Rectal smooth muscle tissue (tissue), 1 donor: ENCODE measurements at regions not wholly inside any gene's neighbourhood (a gene's known extent, or its start where the extent isn't known, plus 50 kb on each side); places are given as distances from the start of the nearest gene placed in this dataset.

Experiments used
- H3K27ac ChIP-seq: one replicate; pipeline ENCODE4 v1.7.0; 2013; ENCODE audit warnings: low read depth, low read length, inconsistent platforms
- H3K27me3 ChIP-seq: one replicate; pipeline ENCODE4 v1.7.0; 2013; ENCODE audit warnings: low read length; ENCODE audit not compliant: control insufficient read depth, insufficient read depth
- H3K36me3 ChIP-seq: one replicate; pipeline ENCODE4 v1.7.0; 2013; ENCODE audit warnings: low read length; ENCODE audit not compliant: control insufficient read depth, insufficient read depth
- H3K4me1 ChIP-seq: one replicate; pipeline ENCODE4 v1.7.0; 2013; ENCODE audit warnings: low read length; ENCODE audit not compliant: control insufficient read depth, insufficient read depth
- H3K4me3 ChIP-seq: one replicate; pipeline ENCODE4 v1.7.0; 2013; ENCODE audit warnings: low read length
- H3K9ac ChIP-seq: one replicate; pipeline ENCODE4 v1.7.0; 2013; ENCODE audit warnings: low read length

- Histone ChIP-seq H3K4me1 (no peaks in the 10 kb centered on the region), H3K4me3 (no peak overlapping the region), H3K9ac (no peak overlapping the region), H3K36me3 (no peaks in the 10 kb centered on the region), H3K27me3 (no peaks in the 10 kb centered on the region), H3K27ac (no peak overlapping the region)
These were observed 115.7 kb upstream of the KIT start for GRCh38 chr4:54542119-54542438.

- Histone ChIP-seq H3K4me1 (no peaks in the 10 kb centered on the region), H3K36me3 (no peaks in the 10 kb centered on the region), H3K27me3 (no peaks in the 10 kb centered on the region), H3K27ac (no peak overlapping the region), H3K4me3 (no peak overlapping the region), H3K9ac (no peak overlapping the region)
These were observed 115.2 kb upstream of the KIT start for GRCh38 chr4:54542540-54543041.

GRCh38 chr4:54543088-54543795 is 114.5 kb upstream of the KIT start:
- Histone ChIP-seq H3K27me3 (no peaks in the 10 kb centered on the region), H3K36me3 (no peaks in the 10 kb centered on the region), H3K4me1 (no peaks in the 10 kb centered on the region), H3K4me3 (no peak overlapping the region), H3K9ac (no peak overlapping the region), H3K27ac (no peak overlapping the region)

- H3K27me3 ChIP-seq = no peaks in the 10 kb centered on the region
- no peak overlapping the region for H3K4me3 ChIP-seq
- no peak overlapping the region for H3K9ac ChIP-seq
- no peak overlapping the region for H3K27ac ChIP-seq
- H3K36me3 ChIP-seq = no peaks in the 10 kb centered on the region
- H3K4me1 ChIP-seq = no peaks in the 10 kb centered on the region
These were observed 111.9 kb upstream of the KIT start for GRCh38 chr4:54545663-54546424.

GRCh38 chr4:54547299-54548097 is 110.3 kb upstream of the KIT start:
- Histone ChIP-seq H3K9ac (no peak overlapping the region), H3K4me3 (no peak overlapping the region), H3K27me3 (no peaks in the 10 kb centered on the region), H3K36me3 (no peaks in the 10 kb centered on the region), H3K4me1 (no peaks in the 10 kb centered on the region), H3K27ac (no peak overlapping the region)

- H3K36me3 ChIP-seq = no peaks in the 10 kb centered on the region
- H3K27me3 ChIP-seq = no peaks in the 10 kb centered on the region
- no peak overlapping the region for H3K27ac ChIP-seq
- H3K9ac ChIP-seq = no peak overlapping the region
- H3K4me1 ChIP-seq = no peaks in the 10 kb centered on the region
- no peak overlapping the region for H3K4me3 ChIP-seq
These were observed 109.6 kb upstream of the KIT start for GRCh38 chr4:54548098-54548620.

GRCh38 chr4:54548831-54549460 is 108.8 kb upstream of the KIT start:
- no peak overlapping the region for H3K9ac ChIP-seq
- no peak overlapping the region for H3K4me3 ChIP-seq
- H3K4me1 ChIP-seq = no peaks in the 10 kb centered on the region
- no peaks in the 10 kb centered on the region for H3K27me3 ChIP-seq
- no peaks in the 10 kb centered on the region for H3K36me3 ChIP-seq
- no peak overlapping the region for H3K27ac ChIP-seq

- Histone ChIP-seq H3K27ac (no peak overlapping the region), H3K4me3 (no peak overlapping the region), H3K27me3 (no peaks in the 10 kb centered on the region), H3K9ac (no peak overlapping the region), H3K36me3 (no peaks in the 10 kb centered on the region), H3K4me1 (no peaks in the 10 kb centered on the region)
These were observed 107.2 kb upstream of the KIT start for GRCh38 chr4:54550395-54551171.

GRCh38 chr4:54553001-54553400 is 104.8 kb upstream of the KIT start:
- H3K27me3 ChIP-seq = no peaks in the 10 kb centered on the region
- H3K27ac ChIP-seq = no peak overlapping the region
- H3K9ac ChIP-seq = no peak overlapping the region
- no peaks in the 10 kb centered on the region for H3K4me1 ChIP-seq
- no peak overlapping the region for H3K4me3 ChIP-seq
- no peaks in the 10 kb centered on the region for H3K36me3 ChIP-seq

- Histone ChIP-seq H3K9ac (no peak overlapping the region), H3K36me3 (no peaks in the 10 kb centered on the region), H3K4me1 (no peaks in the 10 kb centered on the region), H3K4me3 (no peak overlapping the region), H3K27me3 (no peaks in the 10 kb centered on the region), H3K27ac (no peak overlapping the region)
These were observed 103.3 kb upstream of the KIT start for GRCh38 chr4:54554339-54554990.

- Histone ChIP-seq H3K36me3 (no peaks in the 10 kb centered on the region), H3K4me1 (no peaks in the 10 kb centered on the region), H3K9ac (no peak overlapping the region), H3K27me3 (no peaks in the 10 kb centered on the region), H3K27ac (no peak overlapping the region), H3K4me3 (no peak overlapping the region)
These were observed 101.7 kb upstream of the KIT start for GRCh38 chr4:54556051-54556450.
